AG20443 (cell line): ENCODE measurements at regions not wholly inside any gene's neighbourhood (a gene's known extent, or its start where the extent isn't known, plus 50 kb on each side); places are given as distances from the start of the nearest gene placed in this dataset.

ENCODE experiments used
- DNase-seq: peaks from one replicate; pipeline ENCODE4 v3.0.0; 2012; ENCODE audit warnings: low spot score, mixed read lengths

DNA sequence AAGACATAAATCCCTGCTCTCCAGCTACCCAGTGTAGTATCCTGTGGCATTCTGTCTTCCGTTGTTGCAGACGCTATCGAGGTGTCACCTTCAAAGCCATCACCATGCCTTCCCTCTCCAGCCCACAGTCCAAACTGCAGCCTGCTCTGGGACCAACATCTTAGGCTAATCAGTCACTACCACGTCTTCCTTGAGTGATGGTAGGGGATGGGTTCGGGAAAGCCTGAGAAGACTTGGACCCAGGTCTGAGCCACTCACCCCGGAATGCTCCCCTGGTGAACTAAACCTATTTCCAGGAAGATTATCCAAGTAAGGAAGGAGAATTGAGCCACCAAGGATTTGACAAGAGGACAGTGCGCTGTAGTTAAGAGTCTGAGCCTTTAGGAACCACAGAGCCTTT lies 52.9 kb upstream of the IRX1 start:
- DNase-seq, result peak; percentile 1

DNA sequence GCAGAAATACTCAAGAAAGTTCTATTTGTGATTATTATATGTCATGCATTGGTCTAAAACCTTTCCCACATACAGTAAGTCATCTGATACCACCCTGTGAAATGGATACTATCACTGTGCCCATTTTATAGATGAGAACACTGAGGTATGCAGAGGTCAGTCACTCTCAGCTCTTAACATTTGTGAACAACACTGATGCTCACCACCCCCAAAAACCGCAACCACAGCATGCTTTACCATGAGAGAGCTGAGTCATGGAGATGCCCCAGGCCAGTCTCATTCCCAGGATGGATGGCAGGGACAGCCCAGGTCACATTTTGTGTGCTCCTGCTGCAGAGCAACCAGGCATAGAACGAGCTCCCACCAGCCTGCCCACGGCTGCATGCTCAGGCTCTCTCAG lies 53.5 kb upstream of the IRX1 start:
- peak; percentile 5 for DNase-seq

DNA sequence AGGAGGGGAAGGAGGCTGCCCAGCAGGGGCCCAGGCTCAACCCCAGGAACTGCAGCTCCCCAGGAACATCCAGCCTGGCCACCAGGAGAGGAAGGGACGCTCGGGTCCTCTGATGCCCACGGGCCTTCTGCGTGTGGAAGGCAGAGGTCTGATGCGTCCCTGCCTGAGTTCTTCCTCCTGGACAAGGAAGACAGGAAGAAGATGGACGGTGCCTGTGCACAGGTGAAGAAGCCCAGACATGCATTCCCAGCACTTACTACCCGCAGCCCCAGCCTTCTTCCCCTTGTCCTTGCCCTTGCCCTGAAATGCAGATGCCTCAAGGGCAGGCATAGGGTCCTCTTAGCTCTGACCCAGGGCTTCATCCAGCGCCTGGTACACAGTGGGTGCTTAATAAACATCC lies 56.7 kb upstream of the IRX1 start:
- DNase-seq, result no peak

DNA sequence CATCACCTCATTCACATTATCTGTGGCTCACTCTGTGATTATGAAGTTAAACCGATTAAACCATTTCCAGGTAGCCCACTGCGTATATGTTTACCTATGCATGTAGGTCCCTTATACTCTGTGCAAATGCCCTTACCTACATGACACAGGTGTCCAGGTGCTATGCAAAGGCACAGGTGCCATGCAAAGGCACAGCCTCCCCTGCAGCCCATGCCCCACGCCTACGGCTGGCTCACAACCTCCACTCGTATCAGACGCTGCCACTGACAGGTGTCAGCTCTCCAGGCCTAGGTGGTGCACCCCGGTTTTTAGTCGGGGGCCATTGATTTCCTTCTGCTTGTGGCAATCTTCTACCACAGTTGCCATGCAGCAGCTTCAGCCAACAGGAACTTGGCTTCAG lies 57.7 kb upstream of the IRX1 start:
- no peak for DNase-seq

DNA sequence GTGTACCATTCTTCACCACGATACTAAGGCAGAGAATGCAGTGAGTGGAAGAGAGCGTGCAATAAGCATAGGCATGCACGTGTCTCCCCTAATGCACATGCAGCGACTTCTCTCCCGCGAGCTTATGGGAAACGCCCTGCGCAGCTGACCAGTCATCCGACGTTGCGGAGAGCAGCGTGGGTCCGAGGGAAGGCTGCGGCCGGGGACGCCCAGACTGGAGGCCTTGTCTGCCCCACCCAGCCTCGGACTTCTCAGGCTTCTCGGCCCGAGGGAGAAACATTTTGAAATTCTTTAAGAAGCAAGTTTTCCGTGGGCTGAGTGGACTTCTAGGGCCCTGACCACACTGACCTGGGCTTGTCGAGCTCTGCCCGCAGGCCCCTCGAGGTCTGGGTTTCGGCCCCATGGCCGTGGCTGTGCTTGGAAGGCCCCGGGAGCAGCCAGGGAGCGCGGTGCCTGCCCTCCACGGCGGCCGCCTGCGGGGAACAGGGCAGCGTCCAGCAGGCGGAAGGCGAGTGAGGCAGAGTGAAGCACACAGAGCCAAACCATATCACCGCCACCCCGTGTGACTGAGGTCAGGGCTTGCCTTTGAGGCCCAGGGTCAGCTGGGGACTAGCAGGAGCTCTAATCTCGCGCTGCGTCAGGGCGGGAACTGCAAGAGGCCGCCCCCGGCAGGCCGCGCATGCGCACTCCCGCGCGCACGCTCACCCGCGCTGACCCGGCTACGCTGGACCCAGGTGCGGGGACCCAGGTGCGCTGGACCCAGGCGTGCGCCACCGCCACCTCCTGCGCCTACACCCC lies 60.0 kb upstream of the IRX1 start:
- no peak for DNase-seq

DNA sequence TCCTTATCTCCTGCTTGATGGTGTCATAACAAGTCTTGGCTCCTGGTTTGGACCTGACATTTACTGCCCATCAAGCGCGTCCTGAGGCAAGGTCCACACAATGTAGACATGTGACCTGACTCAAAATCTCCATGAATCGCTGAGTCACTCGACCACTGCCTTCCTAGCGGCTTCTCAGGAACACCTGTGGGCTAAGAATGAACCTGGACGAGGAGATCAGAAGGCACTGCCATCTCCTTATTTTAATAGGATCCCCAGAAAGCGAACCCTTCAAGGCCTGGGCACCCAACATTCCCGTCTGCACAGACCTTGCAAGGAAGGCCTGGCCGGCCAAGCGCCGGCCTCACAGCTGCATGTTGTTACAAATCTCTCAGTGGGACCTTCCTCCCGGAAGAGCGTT lies 60.6 kb upstream of the IRX1 start:
- no peak for DNase-seq

DNA sequence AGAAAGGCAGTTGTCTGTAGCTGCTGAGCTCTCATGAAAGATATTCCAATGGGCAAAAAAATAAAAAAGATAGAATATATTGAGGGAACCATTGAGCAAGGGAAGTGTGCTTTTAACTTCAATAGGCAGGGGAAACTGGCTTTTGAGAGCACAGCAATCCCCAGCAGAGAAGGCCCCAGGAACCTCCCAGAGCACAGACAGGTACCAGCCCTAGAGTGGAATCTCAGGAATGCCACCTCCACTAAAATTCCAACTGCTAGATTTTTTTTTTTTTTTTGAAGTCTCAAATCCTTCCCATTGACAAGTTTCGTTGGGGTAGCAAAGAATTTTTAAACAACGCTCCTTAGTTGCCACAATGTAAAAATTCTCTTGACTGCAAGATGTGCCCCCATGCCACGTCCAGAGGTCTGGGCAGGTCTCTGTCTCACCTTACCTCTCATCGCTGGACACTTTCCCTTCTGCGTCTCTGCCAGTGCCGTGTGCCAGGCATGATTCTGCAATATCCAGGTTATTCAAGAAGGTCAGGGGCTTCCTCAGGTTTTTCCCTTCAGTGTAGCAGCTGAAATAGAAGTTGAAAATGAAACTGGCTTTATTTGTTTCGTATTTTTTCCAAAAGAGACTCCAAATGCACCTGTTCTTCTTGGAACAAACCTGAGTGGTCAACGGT lies 64.2 kb upstream of the IRX1 start:
- DNase-seq, result no peak

DNA sequence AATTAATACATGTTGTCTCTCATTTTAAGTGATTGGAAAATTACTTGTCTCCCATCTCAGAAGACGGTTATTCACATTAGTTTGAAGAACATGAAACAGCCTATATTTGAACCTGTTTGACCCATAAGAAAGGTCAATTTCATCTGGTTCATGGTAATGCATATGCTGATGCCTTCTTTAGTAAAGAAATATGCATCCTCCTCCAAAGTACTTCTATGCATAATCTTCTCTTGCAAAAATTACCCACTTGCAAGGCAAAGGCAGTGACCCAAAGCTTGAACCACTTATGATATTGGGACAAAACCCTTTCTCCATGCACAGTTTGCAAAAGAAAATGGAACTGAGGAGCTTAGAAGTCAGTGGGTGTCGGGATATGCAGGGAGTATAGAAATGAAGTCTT lies 65.4 kb upstream of the IRX1 start:
- no peak for DNase-seq

DNA sequence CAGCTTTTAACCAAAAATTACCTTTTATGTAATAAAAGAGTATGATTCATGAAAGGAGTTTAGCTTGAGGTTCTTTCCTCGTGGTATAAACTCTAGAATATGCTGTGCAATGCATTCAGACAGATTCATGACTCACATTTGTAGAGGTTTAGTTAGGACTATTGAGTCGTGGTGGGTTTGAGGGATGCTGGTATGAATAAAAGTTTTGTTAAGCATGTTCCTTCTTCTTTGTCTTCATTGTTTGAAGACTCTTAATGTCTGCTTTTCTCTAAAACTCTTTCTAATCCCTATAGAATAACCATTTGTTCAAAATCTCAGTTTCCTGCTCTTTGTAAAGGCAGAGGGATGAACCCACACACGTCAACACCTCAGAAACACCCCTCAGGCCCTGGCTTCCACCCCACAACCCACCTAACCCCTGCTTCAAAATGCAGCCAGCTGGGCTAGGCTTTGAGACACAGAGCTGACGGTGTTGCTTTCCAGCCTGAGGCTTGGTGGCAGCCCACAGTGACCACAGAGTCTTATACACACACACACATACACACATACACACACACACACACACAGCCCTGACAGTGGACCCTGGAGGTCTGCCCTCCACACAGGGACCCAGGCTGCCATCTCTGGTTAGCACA lies 69.0 kb upstream of the IRX1 start:
- no peak for DNase-seq

DNA sequence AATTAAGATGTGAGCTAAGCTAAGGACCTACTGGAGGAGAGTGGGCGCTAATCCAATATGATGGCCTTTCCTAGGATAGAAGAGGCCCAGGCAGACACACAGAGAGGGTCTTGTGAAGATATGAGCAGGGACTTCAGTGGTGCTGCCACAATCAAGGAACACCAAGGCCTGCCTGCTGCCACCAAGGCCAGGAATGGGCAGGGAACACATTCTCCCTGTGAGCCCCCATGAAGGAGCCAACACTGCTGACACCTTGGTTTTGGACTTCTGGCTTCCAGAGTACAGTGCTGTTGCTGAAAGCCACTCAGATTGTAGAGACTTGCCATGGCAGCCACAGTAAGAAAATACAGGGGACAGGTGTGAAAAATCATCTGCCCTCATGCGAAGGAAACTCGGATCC lies 73.1 kb upstream of the IRX1 start:
- DNase-seq, result no peak

DNA sequence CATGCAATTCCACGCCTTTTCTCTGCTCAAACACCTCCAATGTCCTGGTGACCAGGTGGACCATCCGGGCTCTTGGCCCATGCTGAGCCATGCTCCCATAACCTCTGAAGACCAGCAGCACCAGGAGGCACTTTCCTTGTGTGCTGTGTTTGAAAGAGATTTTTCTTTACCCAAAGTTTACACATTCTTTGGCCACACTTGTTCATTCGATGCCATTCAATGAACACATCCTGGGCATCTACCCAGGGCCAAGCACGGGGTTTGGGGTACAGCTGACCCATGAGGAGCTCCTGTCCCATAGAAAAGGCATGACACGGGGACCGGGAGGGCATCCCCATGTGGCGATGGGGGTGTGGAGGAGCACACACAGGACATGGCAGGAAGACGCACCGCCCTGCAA lies 77.1 kb upstream of the IRX1 start:
- DNase-seq, result no peak

DNA sequence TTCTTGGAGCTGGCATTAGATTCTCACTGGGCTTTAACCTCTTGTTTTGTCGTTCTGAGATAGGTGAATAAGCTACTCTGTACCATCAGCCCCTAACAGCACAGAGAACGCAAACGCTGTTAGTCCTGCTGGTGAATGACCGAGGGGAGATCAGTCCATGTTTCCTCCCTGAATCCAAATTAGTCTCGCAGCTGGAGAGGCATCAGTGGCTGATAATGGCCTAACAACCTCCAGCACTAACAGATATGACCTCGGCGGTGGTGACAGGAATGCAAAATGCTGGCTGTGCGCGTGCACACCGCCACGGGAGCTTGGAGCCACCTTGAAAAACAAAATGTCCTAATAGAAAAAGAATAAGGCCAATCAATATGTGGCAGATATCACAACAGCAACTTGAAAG lies 77.6 kb upstream of the IRX1 start:
- no peak for DNase-seq

DNA sequence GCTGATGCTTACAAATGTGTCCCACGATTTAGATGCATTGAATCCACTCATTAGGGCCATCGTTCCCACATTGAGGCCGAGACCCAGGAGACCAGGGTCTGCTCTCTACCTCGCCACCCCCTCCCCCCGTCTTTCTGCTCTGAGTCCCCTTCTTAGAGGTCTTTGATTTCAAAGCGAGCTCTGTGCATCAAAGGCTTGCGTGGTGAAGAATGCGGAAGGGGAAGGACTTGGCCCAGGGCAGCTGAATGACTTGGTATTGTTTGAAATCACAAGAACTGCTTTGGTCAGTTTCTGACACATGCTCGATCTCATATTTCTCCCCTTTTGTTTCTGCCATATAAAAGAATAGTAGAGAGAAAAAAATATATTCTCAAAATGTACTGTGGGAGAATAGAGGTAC lies 78.3 kb upstream of the IRX1 start:
- no peak for DNase-seq

DNA sequence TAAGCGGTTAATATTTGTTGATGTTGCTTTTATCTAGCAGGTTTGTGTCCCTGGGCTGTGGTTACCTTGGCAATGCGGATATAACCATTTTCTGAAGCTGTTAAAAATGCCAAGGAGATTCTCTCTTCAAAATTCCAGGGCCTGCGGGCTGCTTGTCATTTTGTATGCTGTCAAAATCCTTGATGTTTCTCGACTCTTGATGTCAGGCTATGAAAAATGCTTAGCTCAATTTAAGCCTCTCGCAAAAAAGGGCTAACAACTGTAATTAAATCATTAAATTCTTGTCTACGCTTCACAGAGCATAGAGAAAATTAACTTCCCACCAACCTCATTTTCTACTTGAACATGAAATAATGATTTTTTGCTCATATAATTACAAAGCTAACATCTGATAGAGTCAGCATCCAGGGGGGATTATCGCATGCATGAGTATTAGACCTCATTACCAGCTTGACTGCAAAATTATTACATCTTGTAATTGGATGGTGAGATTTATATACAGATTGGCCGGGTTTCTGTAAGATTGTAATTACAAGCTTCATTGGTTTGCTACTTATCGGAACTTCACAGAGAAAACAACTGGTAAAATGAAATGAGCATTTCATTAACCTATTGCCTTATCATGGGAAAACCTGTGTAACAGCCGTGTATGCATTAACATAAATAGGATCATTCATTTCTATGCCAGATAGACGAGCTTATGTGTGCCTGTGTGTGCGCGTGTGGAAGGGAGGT lies 83.1 kb upstream of the IRX1 start:
- no peak for DNase-seq

DNA sequence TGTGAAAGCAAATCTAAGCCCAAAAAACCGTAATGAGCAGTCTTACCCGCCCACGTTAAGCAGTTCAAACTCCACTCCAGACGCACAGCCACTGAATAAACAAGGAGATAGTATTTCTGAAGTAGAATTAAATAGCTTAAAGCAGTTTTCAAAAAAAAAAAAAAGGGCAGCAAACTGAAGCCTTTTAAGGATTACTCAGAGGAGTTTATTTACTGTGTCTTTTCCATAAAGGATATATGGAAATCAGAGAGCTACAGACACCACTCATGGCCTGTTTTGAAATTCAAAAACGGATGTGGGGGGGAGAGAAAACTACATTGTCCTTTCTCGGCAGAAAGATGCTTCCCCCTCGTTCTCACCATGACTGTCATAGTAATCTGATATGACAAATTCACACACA lies 83.7 kb upstream of the IRX1 start:
- DNase-seq, result no peak

DNA sequence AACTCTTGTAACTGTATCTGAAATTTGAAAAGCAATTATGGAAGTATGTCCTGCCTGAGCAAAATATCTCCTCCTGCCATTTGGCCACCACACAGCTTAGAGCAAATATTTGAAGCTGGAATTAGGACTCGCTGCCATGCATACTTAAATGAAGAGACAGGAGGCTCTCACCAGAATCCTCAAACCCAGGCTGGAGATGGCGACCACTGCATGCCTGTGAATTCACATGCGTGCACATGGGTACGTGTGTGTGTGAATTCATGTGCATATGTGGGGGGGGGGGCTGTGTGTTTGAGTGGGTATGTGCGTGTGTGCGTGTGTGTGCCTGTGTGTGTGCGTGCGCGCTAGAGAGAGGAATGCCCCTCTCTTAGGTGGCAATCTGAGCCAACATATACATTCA lies 84.1 kb upstream of the IRX1 start:
- DNase-seq, result no peak

DNA sequence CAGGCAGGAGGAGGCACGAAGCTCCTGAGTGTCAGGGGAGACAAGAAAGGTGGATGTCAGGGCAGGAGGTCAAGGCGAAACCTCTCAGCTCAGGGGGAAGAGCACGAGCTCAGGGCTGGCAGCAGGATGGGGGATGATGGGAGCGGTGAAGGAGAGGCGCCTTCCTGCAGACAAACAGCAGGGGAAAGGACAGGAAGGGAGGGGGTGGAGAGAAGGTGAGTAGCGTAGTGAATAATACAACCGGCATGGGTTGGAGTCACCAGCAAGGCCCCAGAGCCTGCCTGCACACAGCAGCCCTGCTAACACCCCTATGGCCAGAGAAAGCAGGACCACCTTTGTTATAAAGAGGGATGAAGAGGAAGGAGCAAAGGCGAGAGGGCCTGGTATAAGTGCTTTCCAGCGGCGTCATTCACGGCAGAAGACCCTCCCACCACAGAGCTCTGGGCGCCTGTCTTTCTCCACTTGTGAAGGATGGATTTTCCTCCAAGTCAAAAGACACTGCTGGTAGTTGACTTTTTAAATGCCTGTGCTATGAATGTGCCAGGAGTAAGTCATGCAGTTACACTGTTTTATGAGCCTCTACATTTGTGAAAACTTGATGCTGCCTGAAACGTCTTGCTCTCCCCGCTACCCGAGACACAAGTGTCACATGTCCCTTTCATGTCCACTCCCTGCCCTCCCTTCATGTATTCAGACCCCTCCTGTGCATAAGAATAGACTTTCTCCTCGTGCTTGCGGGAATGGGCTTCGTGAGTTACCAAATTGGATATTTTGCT lies 84.8 kb upstream of the IRX1 start:
- no peak for DNase-seq

DNA sequence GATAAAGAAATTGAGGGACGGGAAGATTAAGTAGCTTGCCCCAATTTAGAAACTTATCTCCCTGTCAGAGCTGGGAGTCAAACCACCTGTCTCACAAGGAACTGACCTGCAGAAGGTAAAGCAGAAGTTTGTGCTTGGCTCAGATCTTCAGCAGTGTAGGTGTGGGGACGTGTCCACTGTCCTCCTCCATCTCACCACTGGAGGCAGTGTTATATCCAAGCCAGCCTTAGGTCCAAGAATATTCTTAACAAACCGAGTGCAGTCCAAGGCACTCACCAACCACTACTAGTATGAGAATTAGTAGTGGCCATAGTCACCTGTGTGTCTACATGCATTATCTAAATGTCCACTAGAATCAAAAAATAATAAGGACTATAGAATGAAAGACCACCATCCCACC lies 86.3 kb upstream of the IRX1 start:
- no peak for DNase-seq

DNA sequence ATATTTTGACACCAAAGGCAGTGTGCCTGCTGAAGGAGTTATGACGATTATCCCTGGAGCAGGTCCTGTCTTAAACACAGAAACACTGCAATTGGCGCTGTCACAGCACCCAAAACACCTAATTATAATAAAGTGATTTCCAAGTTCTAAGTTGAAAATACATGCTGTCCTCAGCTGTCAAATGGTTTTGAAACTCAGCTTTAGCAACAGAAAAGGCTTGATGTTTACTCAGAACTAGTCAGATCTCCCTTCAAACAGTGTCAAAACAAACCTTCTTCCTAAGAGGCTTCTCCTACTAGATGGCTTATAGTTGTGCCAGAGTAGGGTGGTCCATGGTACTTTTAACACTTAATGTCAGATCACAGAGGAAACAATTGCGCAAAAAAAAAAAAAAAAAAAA lies 87.2 kb upstream of the IRX1 start:
- no peak for DNase-seq

DNA sequence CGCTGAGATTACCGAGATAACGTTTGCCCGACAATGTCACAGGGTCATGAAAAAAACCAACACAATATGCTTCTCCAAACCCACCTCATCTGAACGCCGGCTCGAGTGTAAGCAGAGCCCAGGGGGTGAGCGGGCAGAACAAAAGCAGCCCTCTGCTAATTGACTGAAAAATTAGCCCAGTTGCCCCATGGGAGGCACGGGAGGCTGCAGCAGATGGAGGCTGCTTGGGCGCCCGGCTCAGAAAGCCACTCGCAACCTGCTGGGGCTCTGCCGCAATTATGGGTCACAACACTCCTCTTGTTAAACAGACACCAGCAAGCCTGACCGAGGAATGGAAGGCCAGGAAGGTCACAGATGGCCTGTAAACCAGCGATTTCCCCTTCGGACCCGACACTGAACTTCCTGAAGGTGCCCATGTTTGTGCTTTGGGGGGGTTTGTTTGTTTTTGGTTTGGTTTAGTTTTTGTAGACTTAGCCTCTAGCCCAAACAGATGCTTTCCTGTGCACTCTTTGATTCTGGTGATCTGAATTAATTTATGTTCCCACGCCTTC lies 104.6 kb upstream of the IRX1 start:
- no peak for DNase-seq

DNA sequence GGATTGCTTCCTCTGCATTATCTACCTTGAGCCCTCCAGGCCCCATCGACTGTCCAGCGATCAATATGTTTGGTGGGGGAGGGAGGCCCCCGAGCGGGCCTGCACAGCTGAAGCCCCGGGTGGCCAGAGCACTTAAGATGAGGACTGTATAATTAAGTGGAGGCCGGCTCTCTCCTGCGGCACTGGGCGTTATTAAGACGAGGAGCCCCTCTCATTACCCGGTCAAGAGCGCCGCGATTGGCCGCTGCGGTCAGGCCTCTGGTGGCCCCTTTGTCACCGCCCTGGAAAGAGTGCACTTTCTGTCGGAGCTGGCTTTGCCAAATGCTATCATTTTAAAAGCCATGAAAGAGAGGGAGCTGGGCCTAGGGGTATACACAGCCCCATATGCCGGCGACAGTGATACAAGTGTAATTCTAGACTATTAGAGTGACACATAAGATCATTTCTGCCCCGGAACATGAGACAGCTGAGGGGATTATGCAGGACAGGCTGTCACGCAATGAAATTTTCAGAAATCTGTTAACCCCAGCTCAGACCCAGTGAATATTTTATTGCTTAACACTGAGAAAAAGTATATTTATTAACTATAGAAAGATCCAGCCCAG lies 106.3 kb upstream of the IRX1 start:
- no peak for DNase-seq
